22Rv1 (cell line): ENCODE measurements at regions not wholly inside any gene's neighbourhood (a gene's known extent, or its start where the extent isn't known, plus 50 kb on each side); places are given as distances from the start of the nearest gene placed in this dataset.

ENCODE experiments used
- H3K27ac ChIP-seq: fragments of 450-650 bp; 2 replicates; pipeline ENCODE4 v1.5.1; 2017
- CTCF ChIP-seq: fragments of 450-650 bp; IDR thresholded peaks from 2 replicates; pipeline ENCODE4 v1.5.1; 2017; ENCODE audit warnings: mild to moderate bottlenecking
- ZFX ChIP-seq: fragments of 450-650 bp; IDR thresholded peaks from 2 replicates; pipeline ENCODE4 v1.6.1; 2017; ENCODE audit warnings: antibody characterized with exemption, borderline replicate concordance

DNA sequence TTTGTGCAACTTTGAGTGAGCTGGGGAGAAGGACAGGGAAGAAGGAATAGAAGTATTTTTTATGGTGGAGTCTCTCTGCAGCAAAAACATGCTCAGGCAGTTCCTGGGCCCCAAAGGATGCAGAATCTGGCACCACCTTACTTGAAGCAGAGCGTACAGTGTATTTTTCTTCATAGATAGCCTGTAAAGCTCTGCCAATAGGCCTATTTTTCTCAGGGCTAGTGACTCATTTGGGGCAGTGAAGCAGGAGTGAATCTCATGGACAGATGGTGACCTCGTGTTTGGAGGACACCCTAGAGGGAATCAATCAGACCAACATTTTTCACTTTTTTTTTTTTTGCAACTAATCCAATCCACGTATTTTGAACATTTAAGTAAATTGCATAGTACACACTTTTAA, 268.1 kb upstream of the CXCR4 start:
- TF ChIP-seq CTCF (no peak), ZFX (no peak)

DNA sequence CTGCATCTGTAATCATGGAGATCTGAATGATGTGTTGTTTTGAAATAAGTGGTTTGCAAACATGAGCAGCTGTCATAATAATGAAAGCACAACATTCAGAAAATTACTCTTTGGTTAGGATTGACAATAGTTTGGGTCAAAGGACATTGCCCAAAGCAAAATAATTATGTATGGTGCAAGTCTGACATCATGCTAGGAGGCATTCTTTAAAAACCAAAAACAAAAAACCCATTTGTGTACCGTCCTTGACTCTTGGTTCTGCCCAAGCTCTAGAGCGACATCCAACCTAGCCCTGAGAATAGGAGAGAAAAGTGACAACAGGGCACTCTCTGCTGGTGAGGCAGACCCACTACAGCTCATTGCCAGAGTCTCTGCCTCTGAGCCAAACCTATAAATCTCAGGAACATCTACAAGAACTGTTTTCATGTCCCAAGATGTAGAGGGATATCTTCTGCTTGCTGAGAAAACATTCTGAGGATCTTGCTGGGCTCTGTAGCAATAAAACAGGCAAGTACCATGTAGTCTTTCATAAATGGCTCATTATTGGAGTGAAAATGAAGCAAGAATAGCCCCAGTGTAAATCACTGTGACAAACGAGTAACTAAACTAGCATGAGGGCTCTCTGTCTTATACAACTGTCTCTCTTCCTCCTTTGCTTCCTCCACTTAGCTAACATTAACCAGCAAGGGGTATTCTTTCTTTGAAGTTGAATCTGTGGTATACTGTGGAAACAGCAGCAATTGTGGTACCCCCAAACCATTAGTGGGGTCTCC, 266.8 kb upstream of the CXCR4 start:
- no peak overlapping the region for H3K27ac ChIP-seq
- TF ChIP-seq ZFX = no peak
- peak; percentile 44 for TF ChIP-seq CTCF

More for the DNA sequence above, 268.1 kb upstream of the CXCR4 start:
- H3K27ac ChIP-seq = no peak overlapping the region

- no peak overlapping the region for H3K27ac ChIP-seq
- no peak for TF ChIP-seq ZFX
- TF ChIP-seq CTCF = no peak
Measured at GRCh38 chr2:136383167-136383566, 265.2 kb upstream of the CXCR4 start.

- no peak overlapping the region for H3K27ac ChIP-seq
- TF ChIP-seq CTCF (no peak), ZFX (no peak)
Measured at GRCh38 chr2:136381722-136382633, 264.0 kb upstream of the CXCR4 start.

GRCh38 chr2:136381245-136381644, 263.3 kb upstream of the CXCR4 start:
- no peak for TF ChIP-seq CTCF
- TF ChIP-seq ZFX = no peak

GRCh38 chr2:136378712-136379595, 261.0 kb upstream of the CXCR4 start:
- TF ChIP-seq CTCF = peak; percentile 61
- no peak for TF ChIP-seq ZFX
- H3K27ac ChIP-seq = no peak overlapping the region

More at GRCh38 chr2:136381245-136381644, 263.3 kb upstream of the CXCR4 start:
- H3K27ac ChIP-seq = no peak overlapping the region
